Esophagus muscularis mucosa (tissue), 4 donors: ENCODE measurements at regions not wholly inside any gene's neighbourhood (a gene's known extent, or its start where the extent isn't known, plus 50 kb on each side); places are given as distances from the start of the nearest gene placed in this dataset.

Experiments
- DNase-seq: peaks from one replicate; pipeline ENCODE4 v3.0.0-alpha.2; 2017; ENCODE audit errors: extremely low spot score
- H3K27ac ChIP-seq, 4 donors: fragments of 200-600 bp; sonication (generic); replicated peaks in 1 of 4; 1 replicate in 3 of 4; 2 replicates in 1 of 4; pipeline ENCODE4 v1.5.1; 2016 to 2019; ENCODE audit warnings: mild to moderate bottlenecking in 1 of 4
- H3K27me3 ChIP-seq, 4 donors: fragments of 200-600 bp; sonication (generic); one replicate each; pipeline versions ENCODE4 v1.5.1 to v1.6.0; 2016 to 2019
- H3K36me3 ChIP-seq, 4 donors: fragments of 200-600 bp; sonication (generic); one replicate each; pipeline ENCODE4 v1.5.1; 2016 to 2019
- H3K4me1 ChIP-seq, 4 donors: fragments of 200-600 bp; sonication (generic); one replicate each; pipeline ENCODE4 v1.5.1; 2016 to 2019
- H3K4me3 ChIP-seq, 4 donors: fragments of 200-600 bp; sonication (generic); 1 replicate in 2 of 4; 2 replicates in 2 of 4; pipeline ENCODE4 v1.5.1; 2016 to 2019; ENCODE audit warnings: mild to moderate bottlenecking in 4 of 4, moderate library complexity in 1 of 4
- H3K9me3 ChIP-seq, 4 donors: fragments of 200-600 bp; sonication (generic); 1 replicate in 3 of 4; 2 replicates in 1 of 4; pipeline ENCODE4 v1.5.1; 2016 to 2019
- EP300 ChIP-seq: sonication (generic); formaldehyde crosslinking; IDR thresholded peaks from one replicate; pipeline ENCODE4 v1.6.1; 2017; ENCODE audit warnings: antibody characterized with exemption
- POLR2A ChIP-seq: fragments of 450-650 bp; IDR thresholded peaks from one replicate; pipeline ENCODE4 v1.6.1; 2017; ENCODE audit warnings: antibody characterized with exemption, moderate library complexity, mild to moderate bottlenecking, low read depth
- POLR2AphosphoS5 ChIP-seq, 2 donors: sonication (generic); formaldehyde crosslinking; IDR thresholded peaks; one replicate each; pipeline ENCODE4 v1.6.1; 2017; ENCODE audit warnings: antibody characterized with exemption in 2 of 2
- WGBS: methylation state at CpG from one replicate; pipeline ENCODE4 v1.1.5; 2018; 5-methylcytosine and 5-hydroxymethylcytosine counted together
- intact Hi-C: fragments of 100-400 bp; cut with DNase I; formaldehyde crosslinking; loops from one replicate; pipeline ENCODE4 v1.15.1; 2023
- TF ChIP-seq, protein P1 (sequence below), 3 experiments: fragments of 200-600 bp in 2 of 3; fragments of 450-650 bp in 1 of 3; sonication (generic) in 2 of 3; IDR thresholded peaks; one replicate each; pipeline ENCODE4 v1.5.1; 2017 to 2019; ENCODE audit warnings: antibody characterized with exemption in 3 of 3, mild to moderate bottlenecking in 2 of 3, moderate library complexity in 1 of 3

GRCh38 chr10:36380538-36380937 lies 738.4 kb upstream of the FZD8 start:
- Histone ChIP-seq H3K27ac (no peak overlapping the region), H3K36me3 (no peaks in the 10 kb centered on the region), H3K4me3 (no peak overlapping the region), H3K9me3 (peaks cover 0 to 7% (median 3%) of the 10 kb centered on the region in 4 donors), H3K27me3 (no peaks in the 10 kb centered on the region), H3K4me1 (no peaks in the 10 kb centered on the region)
- no peak for TF ChIP-seq EP300
- TF ChIP-seq POLR2A, result no peak
- TF ChIP-seq, protein P1, sequence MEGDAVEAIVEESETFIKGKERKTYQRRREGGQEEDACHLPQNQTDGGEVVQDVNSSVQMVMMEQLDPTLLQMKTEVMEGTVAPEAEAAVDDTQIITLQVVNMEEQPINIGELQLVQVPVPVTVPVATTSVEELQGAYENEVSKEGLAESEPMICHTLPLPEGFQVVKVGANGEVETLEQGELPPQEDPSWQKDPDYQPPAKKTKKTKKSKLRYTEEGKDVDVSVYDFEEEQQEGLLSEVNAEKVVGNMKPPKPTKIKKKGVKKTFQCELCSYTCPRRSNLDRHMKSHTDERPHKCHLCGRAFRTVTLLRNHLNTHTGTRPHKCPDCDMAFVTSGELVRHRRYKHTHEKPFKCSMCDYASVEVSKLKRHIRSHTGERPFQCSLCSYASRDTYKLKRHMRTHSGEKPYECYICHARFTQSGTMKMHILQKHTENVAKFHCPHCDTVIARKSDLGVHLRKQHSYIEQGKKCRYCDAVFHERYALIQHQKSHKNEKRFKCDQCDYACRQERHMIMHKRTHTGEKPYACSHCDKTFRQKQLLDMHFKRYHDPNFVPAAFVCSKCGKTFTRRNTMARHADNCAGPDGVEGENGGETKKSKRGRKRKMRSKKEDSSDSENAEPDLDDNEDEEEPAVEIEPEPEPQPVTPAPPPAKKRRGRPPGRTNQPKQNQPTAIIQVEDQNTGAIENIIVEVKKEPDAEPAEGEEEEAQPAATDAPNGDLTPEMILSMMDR (IDR thresholded peaks at IDR 0.05), result no peak
- TF ChIP-seq POLR2AphosphoS5 (IDR thresholded peaks at IDR 0.05), result no peak
- DNase-seq, result no peak
- 76% methylated on average over 2 of the region's 2 CpGs for WGBS
- intact Hi-C loops, result no loop called here

GRCh38 chr10:36375107-36375506 lies 733.0 kb upstream of the FZD8 start:
- TF ChIP-seq EP300, result no peak
- TF ChIP-seq POLR2A, result no peak
- TF ChIP-seq POLR2AphosphoS5 (IDR thresholded peaks at IDR 0.05), result no peak
- TF ChIP-seq, protein P1 (IDR thresholded peaks at IDR 0.05), result no peak
- H3K36me3 ChIP-seq, result no peaks in the 10 kb centered on the region
- DNase-seq, result no peak
- WGBS, result 96% methylated on average over 3 of the region's 3 CpGs
- H3K27me3 ChIP-seq, result no peaks in the 10 kb centered on the region
- H3K4me3 ChIP-seq, result no peak overlapping the region
- H3K27ac ChIP-seq, result no peak overlapping the region
- H3K9me3 ChIP-seq, result peaks cover 0 to 7% (median 0%) of the 10 kb centered on the region in 4 donors
- intact Hi-C loops, result no loop called here
- no peaks in the 10 kb centered on the region for H3K4me1 ChIP-seq

DNA sequence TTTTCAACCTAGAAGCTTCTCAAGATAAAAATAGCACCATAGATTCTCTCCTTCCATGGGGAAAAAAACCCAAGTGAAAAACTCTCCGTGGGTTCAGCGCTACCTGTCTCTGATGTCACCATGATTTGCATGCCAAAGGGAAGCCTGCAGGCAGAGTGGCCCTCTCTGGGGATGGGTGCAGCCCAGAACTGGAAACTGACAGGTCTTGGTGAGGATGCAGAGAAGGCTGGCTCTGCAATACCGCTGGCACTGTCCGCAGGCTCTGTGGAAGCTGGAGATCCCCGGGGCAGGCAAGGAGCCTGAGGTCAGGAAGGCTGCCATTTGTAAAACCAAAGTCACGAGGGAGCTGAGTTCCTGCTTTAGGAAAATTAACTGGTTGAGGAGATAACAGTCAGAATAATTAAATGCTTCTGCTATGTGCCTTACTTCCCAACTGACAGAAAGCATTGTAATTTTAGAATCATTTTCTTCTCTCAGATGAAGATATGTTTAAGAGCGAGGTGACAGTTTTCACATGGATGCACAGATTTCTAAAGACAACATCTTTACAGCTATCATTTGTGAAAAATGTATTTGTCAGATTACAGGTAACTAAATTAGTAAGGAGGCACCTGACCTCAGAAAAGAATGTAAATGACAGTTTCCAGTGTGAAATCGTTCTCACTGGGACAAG lies 731.5 kb upstream of the FZD8 start:
- Histone ChIP-seq H3K36me3 (no peaks in the 10 kb centered on the region), H3K27ac (no peak overlapping the region), H3K4me3 (no peak overlapping the region), H3K9me3 (peaks cover 0 to 5% (median 0%) of the 10 kb centered on the region in 4 donors), H3K27me3 (no peaks in the 10 kb centered on the region), H3K4me1 (no peaks in the 10 kb centered on the region)
- TF ChIP-seq POLR2AphosphoS5 (IDR thresholded peaks at IDR 0.05) (no peak), POLR2A (no peak), EP300 (no peak)
- TF ChIP-seq, protein P1 (IDR thresholded peaks at IDR 0.05), result no peak
- intact Hi-C loops, result no loop called here
- WGBS, result 76% methylated on average over 8 of the region's 8 CpGs
- no peak for DNase-seq

DNA sequence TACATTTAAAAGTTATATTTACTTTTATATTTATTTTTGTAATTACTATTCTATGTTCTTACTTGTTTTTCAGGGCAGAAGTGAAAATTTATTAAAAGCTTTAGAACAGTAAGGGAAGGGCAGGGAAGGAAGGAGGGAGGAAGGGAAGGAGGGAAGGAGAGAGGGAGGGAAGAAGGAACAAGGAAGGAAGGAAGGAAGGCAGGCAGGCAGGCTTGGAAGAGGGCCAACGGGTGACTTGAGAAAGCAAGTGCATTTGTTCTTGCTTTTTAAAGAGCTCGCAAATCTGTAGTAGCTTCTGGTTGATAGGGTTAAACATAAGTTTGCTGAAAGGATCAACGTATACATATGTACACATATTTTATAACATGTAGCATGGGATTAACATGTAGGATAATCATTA lies 725.3 kb upstream of the FZD8 start:
- intact Hi-C loops, result no loop called here
- Histone ChIP-seq H3K36me3 (no peaks in the 10 kb centered on the region), H3K4me3 (no peak overlapping the region), H3K27ac (no peak overlapping the region), H3K4me1 (no peaks in the 10 kb centered on the region), H3K9me3 (no peaks in the 10 kb centered on the region), H3K27me3 (no peaks in the 10 kb centered on the region)
- 68% methylated on average over 3 of the region's 3 CpGs for WGBS
- TF ChIP-seq EP300, result no peak
- DNase-seq, result no peak

- TF ChIP-seq EP300 (no peak), POLR2AphosphoS5 (IDR thresholded peaks at IDR 0.05) (no peak), POLR2A (no peak)
- TF ChIP-seq, protein P1 (IDR thresholded peaks at IDR 0.05), result no peak
- Histone ChIP-seq H3K36me3 (no peaks in the 10 kb centered on the region), H3K4me3 (no peak overlapping the region), H3K27ac (no peak overlapping the region), H3K4me1 (no peaks in the 10 kb centered on the region), H3K9me3 (no peaks in the 10 kb centered on the region), H3K27me3 (no peaks in the 10 kb centered on the region)
- no peak for DNase-seq
- intact Hi-C loops, result no loop called here
These were observed 724.7 kb upstream of the FZD8 start for GRCh38 chr10:36366843-36367242.
